Right atrium auricular region (tissue), 2 donors: ENCODE measurements at regions not wholly inside any gene's neighbourhood (a gene's known extent, or its start where the extent isn't known, plus 50 kb on each side); places are given as distances from the start of the nearest gene placed in this dataset.

ENCODE experiments used
- DNase-seq: peaks from one replicate; pipeline ENCODE4 v3.0.0-alpha.2; 2019; ENCODE audit warnings: low spot score
- H3K27ac ChIP-seq, 2 donors: fragments of 200-600 bp; sonication (generic); 1 replicate in 1 of 2; 2 replicates in 1 of 2; pipeline ENCODE4 v1.5.1; 2016 to 2019
- H3K27me3 ChIP-seq, 2 donors: fragments of 200-600 bp; sonication (generic); one replicate each; pipeline versions ENCODE4 v1.5.1 to v1.6.0; 2017 to 2019
- H3K36me3 ChIP-seq: fragments of 200-600 bp; sonication (generic); one replicate; pipeline ENCODE4 v1.5.1; 2016
- H3K4me1 ChIP-seq, 2 donors: fragments of 200-600 bp; sonication (generic); one replicate each; pipeline versions ENCODE4 v1.5.1 to v1.6.0; 2017 to 2019
- H3K4me3 ChIP-seq, 2 donors: fragments of 200-600 bp; sonication (generic); 1 replicate in 1 of 2; 2 replicates in 1 of 2; pipeline ENCODE4 v1.5.1; 2017 to 2019; ENCODE audit warnings: mild to moderate bottlenecking in 1 of 2, moderate library complexity in 1 of 2
- H3K9me3 ChIP-seq, 2 donors: fragments of 200-600 bp; sonication (generic); one replicate each; pipeline ENCODE4 v1.5.1; 2019
- CTCF ChIP-seq, 2 donors: fragments of 200-600 bp; sonication (generic); IDR thresholded peaks; one replicate each; pipeline ENCODE4 v1.5.1; 2019; ENCODE audit warnings: antibody characterized with exemption in 2 of 2

GRCh38 chr11:115769891-115770290 lies 265.7 kb upstream of the CADM1 start:
- Histone ChIP-seq H3K36me3 (no peaks in the 10 kb centered on the region), H3K27ac (no peak overlapping the region), H3K4me1 (no peaks in the 10 kb centered on the region), H3K4me3 (no peak overlapping the region), H3K27me3 (no peaks in the 10 kb centered on the region), H3K9me3 (no peaks in the 10 kb centered on the region)
- TF ChIP-seq CTCF (IDR thresholded peaks at IDR 0.05): no peak
- DNase-seq: no peak

- Histone ChIP-seq H3K27ac (no peak overlapping the region), H3K27me3 (no peaks in the 10 kb centered on the region), H3K4me3 (no peak overlapping the region), H3K36me3 (no peaks in the 10 kb centered on the region), H3K4me1 (no peaks in the 10 kb centered on the region), H3K9me3 (no peaks in the 10 kb centered on the region)
- DNase-seq: no peak
- no peak for TF ChIP-seq CTCF (IDR thresholded peaks at IDR 0.05)
Measured at GRCh38 chr11:115767883-115768282, 263.7 kb upstream of the CADM1 start.

GRCh38 chr11:115767047-115767802 lies 263.0 kb upstream of the CADM1 start:
- H3K36me3 ChIP-seq: no peaks in the 10 kb centered on the region
- no peak overlapping the region for H3K4me3 ChIP-seq
- no peaks in the 10 kb centered on the region for H3K4me1 ChIP-seq
- H3K27me3 ChIP-seq: no peaks in the 10 kb centered on the region
- H3K27ac ChIP-seq: no peak overlapping the region
- DNase-seq: no peak
- H3K9me3 ChIP-seq: no peaks in the 10 kb centered on the region
- no peak for TF ChIP-seq CTCF (IDR thresholded peaks at IDR 0.05)

- no peak for TF ChIP-seq CTCF (IDR thresholded peaks at IDR 0.05)
- H3K4me1 ChIP-seq: no peaks in the 10 kb centered on the region
Measured at GRCh38 chr11:115766561-115766960, 262.3 kb upstream of the CADM1 start.

GRCh38 chr11:115765803-115766239 lies 261.6 kb upstream of the CADM1 start:
- Histone ChIP-seq H3K27ac (no peak overlapping the region), H3K4me3 (no peak overlapping the region), H3K9me3 (no peaks in the 10 kb centered on the region), H3K4me1 (peaks cover 0 to 3% of the 10 kb centered on the region in 2 donors), H3K36me3 (no peaks in the 10 kb centered on the region), H3K27me3 (no peaks in the 10 kb centered on the region)
- DNase-seq: no peak
- no peak for TF ChIP-seq CTCF (IDR thresholded peaks at IDR 0.05)

More at GRCh38 chr11:115766561-115766960, 262.3 kb upstream of the CADM1 start:
- no peaks in the 10 kb centered on the region for H3K9me3 ChIP-seq
- no peak overlapping the region for H3K27ac ChIP-seq
- DNase-seq: no peak
- no peaks in the 10 kb centered on the region for H3K36me3 ChIP-seq
- H3K4me3 ChIP-seq: no peak overlapping the region
- H3K27me3 ChIP-seq: no peaks in the 10 kb centered on the region

- Histone ChIP-seq H3K36me3 (no peaks in the 10 kb centered on the region), H3K27me3 (no peaks in the 10 kb centered on the region), H3K9me3 (no peaks in the 10 kb centered on the region), H3K27ac (no peak overlapping the region), H3K4me3 (no peak overlapping the region), H3K4me1 (peaks cover 0 to 16% of the 10 kb centered on the region in 2 donors)
- no peak for DNase-seq
- no peak for TF ChIP-seq CTCF (IDR thresholded peaks at IDR 0.05)
Measured at GRCh38 chr11:115764176-115764575, 260.0 kb upstream of the CADM1 start.
